ENCODE measurements at regions not wholly inside any gene's neighbourhood (a gene's known extent, or its start where the extent isn't known, plus 50 kb on each side); places are given as distances from the start of the nearest gene placed in this dataset.

GRCh38 chr14:62307844-62308243, 545.6 kb downstream of the SNAPC1 start:
- no peak for TF ChIP-seq CTCF (IDR thresholded peaks at IDR 0.05)
- no peak for TF ChIP-seq EZH2 (IDR thresholded peaks at IDR 0.05)

All from neural progenitor cell (in vitro differentiated cells).